ENCODE measurements at regions not wholly inside any gene's neighbourhood (a gene's known extent, or its start where the extent isn't known, plus 50 kb on each side); places are given as distances from the start of the nearest gene placed in this dataset.

GRCh38 chr10:44627591-44628354, 242.9 kb upstream of the CXCL12 start:
- DNase-seq (ENCODE audit: low read depth), result peak; percentile 4
- H3K4me3 ChIP-seq (ENCODE audit: low read length), result no peak overlapping the region

GRCh38 chr10:44628921-44629320, 244.0 kb upstream of the CXCL12 start:
- DNase-seq (ENCODE audit: low read depth), result peak; percentile 67
- no peak overlapping the region for H3K4me3 ChIP-seq (ENCODE audit: low read length)
- TF ChIP-seq CTCF (IDR thresholded peaks at IDR 0.05; ENCODE audit: insufficient read depth, low read depth, low read length, missing control alignments), result no peak

More at GRCh38 chr10:44627591-44628354, 242.9 kb upstream of the CXCL12 start:
- TF ChIP-seq CTCF (IDR thresholded peaks at IDR 0.05; ENCODE audit: insufficient read depth, low read depth, low read length, missing control alignments), result no peak

- no peak for TF ChIP-seq CTCF (IDR thresholded peaks at IDR 0.05; ENCODE audit: insufficient read depth, low read depth, low read length, missing control alignments)
- H3K4me3 ChIP-seq (ENCODE audit: low read length), result no peak overlapping the region
These were observed 250.3 kb upstream of the CXCL12 start for GRCh38 chr10:44635176-44635575.

GRCh38 chr10:44636625-44637024, 251.7 kb upstream of the CXCL12 start:
- H3K4me3 ChIP-seq (ENCODE audit: low read length), result no peak overlapping the region
- no peak for DNase-seq (ENCODE audit: low read depth)
- TF ChIP-seq CTCF (IDR thresholded peaks at IDR 0.05; ENCODE audit: insufficient read depth, low read depth, low read length, missing control alignments), result no peak

More at GRCh38 chr10:44635176-44635575, 250.3 kb upstream of the CXCL12 start:
- no peak for DNase-seq (ENCODE audit: low read depth)

GRCh38 chr10:44640429-44640828, 255.5 kb upstream of the CXCL12 start:
- no peak for TF ChIP-seq CTCF (IDR thresholded peaks at IDR 0.05; ENCODE audit: insufficient read depth, low read depth, low read length, missing control alignments)
- no peak for DNase-seq (ENCODE audit: low read depth)

GRCh38 chr10:44647473-44647872, 262.6 kb upstream of the CXCL12 start:
- TF ChIP-seq CTCF (IDR thresholded peaks at IDR 0.05; ENCODE audit: insufficient read depth, low read depth, low read length, missing control alignments), result no peak
- no peak overlapping the region for H3K4me3 ChIP-seq (ENCODE audit: low read length)
- DNase-seq (ENCODE audit: low read depth), result no peak

More at GRCh38 chr10:44640429-44640828, 255.5 kb upstream of the CXCL12 start:
- H3K4me3 ChIP-seq (ENCODE audit: low read length), result no peak overlapping the region

Measured in epithelial cell of esophagus (primary cell).